ENCODE measurements at regions not wholly inside any gene's neighbourhood (a gene's known extent, or its start where the extent isn't known, plus 50 kb on each side); places are given as distances from the start of the nearest gene placed in this dataset.
A peak's percentile ranks its signal among the peaks of the same experiment; 100 is the strongest.

DNA sequence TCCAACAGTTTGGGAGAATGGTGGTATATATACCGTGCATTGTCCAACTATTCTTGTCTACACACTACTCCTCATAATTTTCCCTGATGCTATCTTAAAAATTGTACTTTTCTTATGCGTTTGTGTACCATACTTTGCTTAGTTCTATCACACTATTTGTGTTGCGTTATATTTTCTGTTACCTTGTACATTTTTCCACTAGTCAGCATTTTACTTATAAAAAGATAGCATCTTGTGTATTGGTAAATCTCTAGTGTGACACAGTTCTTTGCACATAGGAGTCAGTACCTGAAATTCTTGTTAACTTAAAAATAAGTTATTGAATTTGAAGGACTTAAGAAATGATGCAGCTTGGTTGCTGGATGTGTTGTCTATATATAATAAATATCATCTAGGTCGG is 201.8 kb upstream of the LMO3 start:
- Mint-ChIP-seq H3K9me3 (ENCODE audit: unreplicated experiment) (no peaks in the 10 kb centered on the region), H3K27ac (ENCODE audit: low read depth, unreplicated experiment) (no peak overlapping the region), H3K4me3 (ENCODE audit: unreplicated experiment) (no peak overlapping the region), H3K36me3 (ENCODE audit: insufficient read depth, unreplicated experiment) (no peaks in the 10 kb centered on the region), H3K27me3 (ENCODE audit: insufficient read depth, unreplicated experiment) (peaks cover 20% of the 10 kb centered on the region), H3K4me1 (ENCODE audit: insufficient read depth, unreplicated experiment) (no peaks in the 10 kb centered on the region)
- no TSS peak for BruUV-seq (replicated peaks)
- TF ChIP-seq, protein P1, sequence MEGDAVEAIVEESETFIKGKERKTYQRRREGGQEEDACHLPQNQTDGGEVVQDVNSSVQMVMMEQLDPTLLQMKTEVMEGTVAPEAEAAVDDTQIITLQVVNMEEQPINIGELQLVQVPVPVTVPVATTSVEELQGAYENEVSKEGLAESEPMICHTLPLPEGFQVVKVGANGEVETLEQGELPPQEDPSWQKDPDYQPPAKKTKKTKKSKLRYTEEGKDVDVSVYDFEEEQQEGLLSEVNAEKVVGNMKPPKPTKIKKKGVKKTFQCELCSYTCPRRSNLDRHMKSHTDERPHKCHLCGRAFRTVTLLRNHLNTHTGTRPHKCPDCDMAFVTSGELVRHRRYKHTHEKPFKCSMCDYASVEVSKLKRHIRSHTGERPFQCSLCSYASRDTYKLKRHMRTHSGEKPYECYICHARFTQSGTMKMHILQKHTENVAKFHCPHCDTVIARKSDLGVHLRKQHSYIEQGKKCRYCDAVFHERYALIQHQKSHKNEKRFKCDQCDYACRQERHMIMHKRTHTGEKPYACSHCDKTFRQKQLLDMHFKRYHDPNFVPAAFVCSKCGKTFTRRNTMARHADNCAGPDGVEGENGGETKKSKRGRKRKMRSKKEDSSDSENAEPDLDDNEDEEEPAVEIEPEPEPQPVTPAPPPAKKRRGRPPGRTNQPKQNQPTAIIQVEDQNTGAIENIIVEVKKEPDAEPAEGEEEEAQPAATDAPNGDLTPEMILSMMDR (IDR thresholded peaks at IDR 0.05; ENCODE audit: unreplicated experiment) = no peak
- CTCF ChIA-PET = no interaction called here
- intact Hi-C loops (cut with micrococcal nuclease) = no loop called here
- DNase-seq (ENCODE audit: unreplicated experiment) = no peak
- POLR2A ChIA-PET = no interaction called here

DNA sequence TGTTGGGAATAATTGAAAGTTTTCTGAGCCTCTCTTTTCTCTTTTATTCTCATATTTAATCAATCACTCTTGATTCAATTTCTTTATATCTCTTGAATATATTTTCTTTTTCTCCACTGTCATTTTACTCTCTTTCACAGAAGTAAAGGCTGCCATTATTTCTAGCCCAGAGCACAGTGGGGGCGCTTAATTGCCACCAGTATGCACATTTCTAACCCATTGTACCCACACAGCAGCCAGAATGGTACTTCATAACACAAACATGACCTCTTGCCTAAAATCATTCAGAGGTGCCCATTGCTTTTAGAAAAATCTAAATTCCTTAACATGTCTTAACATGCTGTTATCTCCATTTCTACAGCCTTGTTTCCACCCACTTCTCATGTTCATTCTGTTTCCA is 190.2 kb upstream of the LMO3 start:
- TF ChIP-seq, protein P1 (IDR thresholded peaks at IDR 0.05; ENCODE audit: unreplicated experiment) = no peak
- H3K36me3 Mint-ChIP-seq (ENCODE audit: insufficient read depth, unreplicated experiment) = no peaks in the 10 kb centered on the region
- ChIA-PET CTCF (no interaction called here), POLR2A (interaction anchor here (0.7 kb wide), 1 partner anchor 109 kb away, joined by 3 read pairs; no protein-coding TSS in a partner anchor)
- H3K4me1 Mint-ChIP-seq (ENCODE audit: insufficient read depth, unreplicated experiment) = no peaks in the 10 kb centered on the region
- no TSS peak for BruUV-seq (replicated peaks)
- intact Hi-C loops (cut with micrococcal nuclease) = no loop called here
- no peak for DNase-seq (ENCODE audit: unreplicated experiment)
- no peak overlapping the region for H3K4me3 Mint-ChIP-seq (ENCODE audit: unreplicated experiment)
- no peaks in the 10 kb centered on the region for H3K27me3 Mint-ChIP-seq (ENCODE audit: insufficient read depth, unreplicated experiment)
- H3K9me3 Mint-ChIP-seq (ENCODE audit: unreplicated experiment) = no peaks in the 10 kb centered on the region
- no peak overlapping the region for H3K27ac Mint-ChIP-seq (ENCODE audit: low read depth, unreplicated experiment)

DNA sequence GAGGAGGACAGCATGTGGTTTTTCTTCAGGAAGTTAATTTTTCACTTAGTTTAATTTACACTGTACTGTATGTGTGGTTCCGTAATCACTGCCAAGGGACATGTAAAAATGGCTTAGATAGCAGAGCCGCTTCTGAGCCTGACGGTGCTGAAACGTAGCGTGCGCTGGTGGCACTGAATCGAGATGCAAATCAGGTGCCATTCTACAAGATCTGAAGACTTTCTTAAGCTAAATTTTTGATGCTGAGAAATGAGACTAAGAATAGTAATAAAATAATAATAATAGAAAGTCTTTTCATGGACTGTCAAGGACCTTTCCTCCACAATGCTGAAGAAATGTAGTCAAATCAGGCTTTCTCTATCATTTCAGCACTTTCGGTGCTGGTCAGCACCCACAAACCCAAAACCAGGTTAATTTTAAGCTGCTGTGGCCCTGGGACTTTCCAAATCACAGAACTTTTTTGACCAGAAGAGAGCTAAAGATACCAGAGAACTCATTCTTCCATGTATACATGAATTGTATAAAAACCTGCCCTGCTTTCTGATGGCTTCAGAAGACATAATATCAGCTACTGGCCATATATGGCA is 183.3 kb upstream of the LMO3 start:
- ChIA-PET POLR2A (no interaction called here), CTCF (interaction anchor here (0.6 to 1.3 kb wide), 4 partner anchors 21 to 322 kb away, joined by 3 read pairs; no protein-coding TSS in a partner anchor)
- no peaks in the 10 kb centered on the region for H3K9me3 Mint-ChIP-seq (ENCODE audit: unreplicated experiment)
- H3K27me3 Mint-ChIP-seq (ENCODE audit: insufficient read depth, unreplicated experiment) = no peaks in the 10 kb centered on the region
- TF ChIP-seq, protein P1 (IDR thresholded peaks at IDR 0.05; ENCODE audit: unreplicated experiment) = no peak
- H3K27ac Mint-ChIP-seq (ENCODE audit: low read depth, unreplicated experiment) = no peak overlapping the region
- no peaks in the 10 kb centered on the region for H3K4me1 Mint-ChIP-seq (ENCODE audit: insufficient read depth, unreplicated experiment)
- DNase-seq (ENCODE audit: unreplicated experiment) = peak; percentile 7
- H3K4me3 Mint-ChIP-seq (ENCODE audit: unreplicated experiment) = no peak overlapping the region
- no peaks in the 10 kb centered on the region for H3K36me3 Mint-ChIP-seq (ENCODE audit: insufficient read depth, unreplicated experiment)
- no TSS peak for BruUV-seq (replicated peaks)
- intact Hi-C loops (cut with micrococcal nuclease) = no loop called here

DNA sequence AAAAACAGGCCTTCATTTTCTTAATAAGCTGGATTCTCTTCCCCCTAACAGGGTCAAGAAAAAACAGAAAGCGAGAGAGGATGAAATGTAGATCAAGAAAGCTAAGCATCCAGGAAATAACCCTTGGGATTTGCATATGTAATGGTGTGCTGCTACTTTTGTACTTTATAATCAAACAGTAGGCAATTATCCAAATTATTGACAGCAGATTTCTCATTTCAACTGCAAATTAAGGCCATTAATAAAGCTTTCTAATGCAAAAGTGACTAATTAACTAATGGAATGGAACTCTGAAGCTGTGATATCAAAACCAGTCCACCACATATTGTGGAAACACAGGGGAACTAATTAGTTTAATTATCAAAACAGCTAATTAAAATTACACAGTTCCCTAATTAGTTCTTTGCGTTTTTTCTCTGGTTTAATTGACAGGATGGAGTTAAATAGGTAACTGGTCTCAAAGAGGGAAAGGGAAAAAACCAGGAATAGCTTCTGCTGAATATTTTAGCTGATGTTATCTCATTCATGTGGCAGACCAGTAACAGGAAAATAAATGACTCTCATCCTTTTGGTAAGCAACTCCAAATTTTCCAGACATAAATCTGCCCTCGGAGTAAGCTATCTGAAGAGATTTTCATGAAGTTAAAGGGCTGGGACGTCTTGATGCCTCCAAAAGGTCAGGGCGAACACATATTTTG is 182.7 kb upstream of the LMO3 start:
- CTCF ChIA-PET = interaction anchor here (0.5 to 1.3 kb wide), 4 partner anchors 20 to 806 kb away, joined by 3 to 6 read pairs (median 3); no protein-coding TSS in a partner anchor

More for the DNA sequence above, 182.7 kb upstream of the LMO3 start:
- no peaks in the 10 kb centered on the region for H3K9me3 Mint-ChIP-seq (ENCODE audit: unreplicated experiment)
- H3K27me3 Mint-ChIP-seq (ENCODE audit: insufficient read depth, unreplicated experiment) = no peaks in the 10 kb centered on the region
- H3K36me3 Mint-ChIP-seq (ENCODE audit: insufficient read depth, unreplicated experiment) = no peaks in the 10 kb centered on the region
- H3K4me1 Mint-ChIP-seq (ENCODE audit: insufficient read depth, unreplicated experiment) = no peaks in the 10 kb centered on the region
- POLR2A ChIA-PET = no interaction called here
- BruUV-seq (replicated peaks) = no TSS peak
- H3K4me3 Mint-ChIP-seq (ENCODE audit: unreplicated experiment) = no peak overlapping the region
- intact Hi-C loops (cut with micrococcal nuclease) = no loop called here
- H3K27ac Mint-ChIP-seq (ENCODE audit: low read depth, unreplicated experiment) = no peak overlapping the region
- TF ChIP-seq, protein P1 (IDR thresholded peaks at IDR 0.05; ENCODE audit: unreplicated experiment) = no peak
- no peak for DNase-seq (ENCODE audit: unreplicated experiment)
